Keratinocyte (primary cell): ENCODE measurements at regions not wholly inside any gene's neighbourhood (a gene's known extent, or its start where the extent isn't known, plus 50 kb on each side); places are given as distances from the start of the nearest gene placed in this dataset.

ENCODE experiments used
- CTCF ChIP-seq, 3 experiments: IDR thresholded peaks in 1 of 3; conservative IDR thresholded peaks in 1 of 3; optimal IDR thresholded peaks in 1 of 3; 2 replicates in 2 of 3; 3 replicates in 1 of 3; pipeline versions ENCODE3 to v1.5.1; 2011; ENCODE audit warnings: low read length in 3 of 3, mild to moderate bottlenecking in 3 of 3, moderate library complexity in 2 of 3, control low read depth in 1 of 3, inconsistent platforms in 1 of 3; ENCODE audit not compliant: insufficient read depth in 2 of 3; ENCODE audit errors: extremely low read depth in 1 of 3
- EZH2 ChIP-seq: IDR thresholded peaks from one replicate; pipeline ENCODE4 v1.6.1; 2012; ENCODE audit warnings: inconsistent platforms, mild to moderate bottlenecking, low read length, moderate library complexity

DNA sequence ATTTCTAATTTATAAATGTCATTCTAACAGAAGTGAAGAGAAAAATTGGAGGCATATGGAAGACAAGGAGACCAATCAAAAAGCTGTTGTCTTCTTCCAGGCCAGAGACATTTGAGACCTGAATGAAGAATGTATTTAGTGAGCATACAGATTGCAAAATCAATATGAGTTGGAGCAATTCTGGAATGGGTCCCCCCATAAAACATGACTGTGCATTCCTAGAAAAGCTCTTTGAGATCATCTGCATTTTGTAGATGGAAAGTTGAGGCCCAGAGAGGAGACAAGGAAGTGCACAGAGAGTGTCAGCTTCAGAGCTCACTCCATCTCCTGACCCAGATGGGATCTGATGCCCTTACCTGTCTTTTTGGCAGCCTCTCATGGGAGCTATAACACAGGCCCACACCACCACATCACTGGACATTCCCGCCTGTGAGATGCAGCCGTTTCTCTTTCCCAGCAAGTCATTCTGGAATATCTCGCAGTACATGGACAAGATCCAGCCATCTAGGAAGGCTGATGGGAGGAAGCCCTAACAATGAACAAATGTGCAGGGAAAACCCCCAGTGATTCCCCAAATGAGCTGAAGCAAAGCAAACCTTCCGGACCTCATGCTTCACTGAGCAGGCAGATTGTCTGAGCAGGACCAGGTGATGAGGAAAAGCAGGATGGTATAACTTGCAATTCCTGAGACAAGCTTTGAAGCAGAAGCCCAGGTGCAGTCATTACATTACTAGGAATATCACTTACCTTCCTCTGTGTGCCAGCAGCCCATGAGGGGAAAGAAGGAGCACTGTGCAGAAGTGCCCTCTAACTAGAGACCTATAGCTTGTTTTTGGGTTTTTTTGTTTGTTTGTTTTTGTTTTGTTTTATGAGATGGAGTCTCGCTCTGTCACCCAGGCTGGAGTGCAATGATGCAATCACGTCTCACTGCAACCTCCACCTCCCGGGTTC lies 445.6 kb downstream of the PLPP3 start:
- TF ChIP-seq CTCF (optimal IDR thresholded peaks at IDR 0.05 in 1 of 3, IDR thresholded peaks at IDR 0.05 in 1 of 3, conservative IDR thresholded peaks at IDR 0.05 in 1 of 3; ENCODE audit: extremely low read depth in 1 of 3, insufficient read depth in 2 of 3, low read length in 3 of 3) (no peak), EZH2 (no peak)
